GM12892 (cell line): ENCODE measurements at regions not wholly inside any gene's neighbourhood (a gene's known extent, or its start where the extent isn't known, plus 50 kb on each side); places are given as distances from the start of the nearest gene placed in this dataset.

Experiments used
- DNase-seq: peaks from one replicate; pipeline ENCODE4 v3.0.0; 2011; ENCODE audit not compliant: insufficient read length
- FAIRE-seq: peaks from 2 replicates; lab custom pipeline; 2011; peaks lifted over from hg19 to GRCh38; lab: Jason Lieb, UNC
- POLR2A ChIP-seq: IDR thresholded peaks from 2 replicates; pipeline ENCODE4 v1.6.1; 2011; ENCODE audit warnings: low read depth, low read length, control low read depth
- POLR2AphosphoS5 ChIP-seq: IDR thresholded peaks from 2 replicates; pipeline ENCODE4 v1.6.1; 2011; ENCODE audit warnings: low read depth, low read length, control low read depth
- TAF1 ChIP-seq: IDR thresholded peaks from 2 replicates; pipeline ENCODE4 v1.6.1; 2011; ENCODE audit warnings: low read depth, mild to moderate bottlenecking, control low read depth, low read length, borderline replicate concordance

- DNase-seq = no peak
- FAIRE-seq = no peak
- TF ChIP-seq TAF1 (no peak), POLR2A (no peak), POLR2AphosphoS5 (no peak)
Measured at GRCh38 chr2:144597894-144598593, 78.1 kb upstream of the ZEB2 start.

- TF ChIP-seq POLR2AphosphoS5 (no peak), POLR2A (no peak), TAF1 (no peak)
- DNase-seq = no peak
- no peak for FAIRE-seq
Measured at GRCh38 chr2:144597388-144597787, 77.5 kb upstream of the ZEB2 start.

GRCh38 chr2:144596073-144596871, 76.4 kb upstream of the ZEB2 start:
- TF ChIP-seq TAF1 (no peak), POLR2AphosphoS5 (no peak)
- DNase-seq = no peak
- no peak for FAIRE-seq

- TF ChIP-seq POLR2AphosphoS5 (no peak), POLR2A (no peak), TAF1 (no peak)
Measured at GRCh38 chr2:144595686-144596072, 75.8 kb upstream of the ZEB2 start.

GRCh38 chr2:144595279-144595678, 75.4 kb upstream of the ZEB2 start:
- DNase-seq (no peak), FAIRE-seq (no peak)
- TF ChIP-seq POLR2AphosphoS5 = no peak
- TF ChIP-seq TAF1 = no peak
- no peak for TF ChIP-seq POLR2A

More at GRCh38 chr2:144595686-144596072, 75.8 kb upstream of the ZEB2 start:
- no peak for DNase-seq
- no peak for FAIRE-seq

- DNase-seq (no peak), FAIRE-seq (no peak)
- no peak for TF ChIP-seq POLR2A
- TF ChIP-seq TAF1 = no peak
- TF ChIP-seq POLR2AphosphoS5 = no peak
Measured at GRCh38 chr2:144593803-144594202, 73.9 kb upstream of the ZEB2 start.

- DNase-seq = no peak
- no peak for FAIRE-seq
- TF ChIP-seq POLR2AphosphoS5 (no peak), TAF1 (no peak), POLR2A (no peak)
Measured at GRCh38 chr2:144592500-144593256, 72.8 kb upstream of the ZEB2 start.

- no peak for TF ChIP-seq POLR2A
- no peak for TF ChIP-seq POLR2AphosphoS5
- TF ChIP-seq TAF1 = no peak
- no peak for FAIRE-seq
- no peak for DNase-seq
Measured at GRCh38 chr2:144587306-144587705, 67.4 kb upstream of the ZEB2 start.

GRCh38 chr2:144586476-144586875, 66.6 kb upstream of the ZEB2 start:
- FAIRE-seq = no peak
- TF ChIP-seq TAF1 (no peak), POLR2A (no peak), POLR2AphosphoS5 (no peak)
- DNase-seq = no peak

GRCh38 chr2:144583741-144584453, 64.0 kb upstream of the ZEB2 start:
- DNase-seq (no peak), FAIRE-seq (no peak)
- TF ChIP-seq TAF1 (no peak), POLR2A (no peak), POLR2AphosphoS5 (no peak)

GRCh38 chr2:144583381-144583729, 63.4 kb upstream of the ZEB2 start:
- FAIRE-seq (no peak), DNase-seq (no peak)
- TF ChIP-seq POLR2AphosphoS5 (no peak), POLR2A (no peak), TAF1 (no peak)
